LNCAP (cell line): ENCODE measurements at regions not wholly inside any gene's neighbourhood (a gene's known extent, or its start where the extent isn't known, plus 50 kb on each side); places are given as distances from the start of the nearest gene placed in this dataset.

Experiments used
- TF ChIP-seq, protein P1 (sequence below): fragments of 450-650 bp; IDR thresholded peaks from 2 replicates; pipeline ENCODE4 v1.5.1; 2017; ENCODE audit warnings: mild to moderate bottlenecking

DNA sequence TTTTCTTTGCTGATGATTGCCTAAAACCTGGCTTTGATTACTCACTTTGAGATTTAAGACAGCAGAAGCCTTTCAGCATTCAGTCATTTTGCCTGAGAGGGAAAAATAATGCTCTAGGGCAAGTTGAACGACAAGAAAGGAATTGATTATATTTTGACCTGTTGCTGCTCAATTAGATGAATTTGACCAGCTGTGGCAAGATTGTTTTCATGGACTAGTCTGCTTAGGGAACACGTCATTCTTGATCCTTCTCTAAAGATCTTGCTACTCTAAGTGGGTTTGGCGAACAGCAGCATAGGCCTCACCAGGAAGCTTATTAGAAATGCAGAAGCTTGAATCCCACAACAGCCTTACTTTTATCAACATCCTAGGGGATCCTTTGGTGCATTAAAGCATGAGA, 59.7 kb upstream of the PHACTR1 start:
- TF ChIP-seq, protein P1, sequence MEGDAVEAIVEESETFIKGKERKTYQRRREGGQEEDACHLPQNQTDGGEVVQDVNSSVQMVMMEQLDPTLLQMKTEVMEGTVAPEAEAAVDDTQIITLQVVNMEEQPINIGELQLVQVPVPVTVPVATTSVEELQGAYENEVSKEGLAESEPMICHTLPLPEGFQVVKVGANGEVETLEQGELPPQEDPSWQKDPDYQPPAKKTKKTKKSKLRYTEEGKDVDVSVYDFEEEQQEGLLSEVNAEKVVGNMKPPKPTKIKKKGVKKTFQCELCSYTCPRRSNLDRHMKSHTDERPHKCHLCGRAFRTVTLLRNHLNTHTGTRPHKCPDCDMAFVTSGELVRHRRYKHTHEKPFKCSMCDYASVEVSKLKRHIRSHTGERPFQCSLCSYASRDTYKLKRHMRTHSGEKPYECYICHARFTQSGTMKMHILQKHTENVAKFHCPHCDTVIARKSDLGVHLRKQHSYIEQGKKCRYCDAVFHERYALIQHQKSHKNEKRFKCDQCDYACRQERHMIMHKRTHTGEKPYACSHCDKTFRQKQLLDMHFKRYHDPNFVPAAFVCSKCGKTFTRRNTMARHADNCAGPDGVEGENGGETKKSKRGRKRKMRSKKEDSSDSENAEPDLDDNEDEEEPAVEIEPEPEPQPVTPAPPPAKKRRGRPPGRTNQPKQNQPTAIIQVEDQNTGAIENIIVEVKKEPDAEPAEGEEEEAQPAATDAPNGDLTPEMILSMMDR, result no peak

DNA sequence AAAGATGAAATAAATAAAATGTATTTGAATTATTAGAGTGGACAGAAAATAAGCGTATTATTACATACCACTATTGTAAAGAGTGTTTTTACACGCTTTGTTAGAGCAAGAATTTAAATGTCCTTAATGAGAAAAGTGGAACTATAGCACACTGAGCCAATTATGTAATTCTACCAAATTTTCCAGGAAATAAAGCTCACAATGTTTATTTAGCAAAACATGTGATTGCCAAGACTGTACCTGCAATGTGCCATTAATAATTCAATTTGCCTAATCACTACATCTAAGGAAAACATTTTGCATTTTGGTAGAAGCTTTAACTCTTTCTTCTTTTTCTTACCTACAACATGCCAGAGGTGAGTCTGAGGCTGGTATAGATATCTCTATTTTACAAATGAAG, 58.7 kb upstream of the PHACTR1 start:
- TF ChIP-seq, protein P1, result no peak

DNA sequence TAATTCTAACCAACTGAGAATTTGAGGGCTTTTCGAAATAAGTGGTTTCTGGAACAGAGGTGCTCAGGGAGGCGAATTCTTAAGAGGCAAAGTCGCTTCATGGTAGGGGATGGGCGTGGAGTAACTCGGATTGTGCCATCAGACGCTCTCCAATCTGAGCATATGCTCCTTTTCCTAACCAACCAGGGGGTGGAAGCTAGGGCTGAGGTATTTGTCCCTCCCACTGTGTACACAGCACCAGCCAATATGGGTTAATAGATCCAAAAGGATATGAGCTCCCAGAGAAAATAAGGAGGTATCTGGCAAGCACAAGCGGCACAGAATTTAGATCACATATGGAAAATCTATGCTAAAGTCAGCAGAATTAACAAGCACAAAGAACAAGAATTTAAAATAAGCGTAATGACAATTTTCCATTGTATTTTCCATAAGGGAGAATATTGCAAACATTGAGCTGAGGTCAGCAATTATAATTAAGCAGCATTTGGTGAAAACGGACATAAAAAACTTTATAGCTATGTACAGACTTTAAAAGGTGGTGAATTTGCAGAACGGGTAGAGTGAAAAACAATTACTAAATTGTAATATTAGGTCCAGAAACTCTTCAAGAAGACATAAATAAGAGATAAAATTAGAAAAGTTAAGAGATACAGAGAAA, 55.0 kb upstream of the PHACTR1 start:
- TF ChIP-seq, protein P1, result no peak
